ENCODE measurements at regions not wholly inside any gene's neighbourhood (a gene's known extent, or its start where the extent isn't known, plus 50 kb on each side); places are given as distances from the start of the nearest gene placed in this dataset.

DNA sequence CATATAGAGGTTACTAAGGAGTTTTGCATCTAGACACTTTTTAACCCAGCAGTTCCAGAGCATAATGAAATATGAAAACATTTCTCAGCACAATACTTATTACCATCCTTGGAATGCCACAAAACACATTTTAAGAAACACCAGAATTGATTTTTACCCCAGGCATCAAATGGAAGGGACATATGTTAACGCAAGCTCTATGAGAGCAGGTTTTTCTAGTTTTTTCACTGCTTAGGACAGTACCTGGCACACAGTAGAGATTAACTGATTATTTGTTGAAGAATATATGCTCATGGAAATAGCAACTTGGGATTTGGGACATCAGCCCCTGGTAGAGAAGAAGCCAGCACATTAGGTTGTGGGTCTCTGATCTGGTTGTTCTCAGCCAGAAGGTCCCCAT, 67.0 kb upstream of the ARID5B start:
- Histone ChIP-seq H3K4me1 (peaks cover 30% of the 10 kb centered on the region), H3K9me3 (no peaks in the 10 kb centered on the region), H3K27ac (peak overlapping the region; percentile 31 to 38), H3K36me3 (ENCODE audit: low read depth, missing control alignments) (no peaks in the 10 kb centered on the region), H3K4me3 (no peak overlapping the region), H3K27me3 (no peaks in the 10 kb centered on the region)
- no peak for DNase-seq
- TF ChIP-seq, protein P1, sequence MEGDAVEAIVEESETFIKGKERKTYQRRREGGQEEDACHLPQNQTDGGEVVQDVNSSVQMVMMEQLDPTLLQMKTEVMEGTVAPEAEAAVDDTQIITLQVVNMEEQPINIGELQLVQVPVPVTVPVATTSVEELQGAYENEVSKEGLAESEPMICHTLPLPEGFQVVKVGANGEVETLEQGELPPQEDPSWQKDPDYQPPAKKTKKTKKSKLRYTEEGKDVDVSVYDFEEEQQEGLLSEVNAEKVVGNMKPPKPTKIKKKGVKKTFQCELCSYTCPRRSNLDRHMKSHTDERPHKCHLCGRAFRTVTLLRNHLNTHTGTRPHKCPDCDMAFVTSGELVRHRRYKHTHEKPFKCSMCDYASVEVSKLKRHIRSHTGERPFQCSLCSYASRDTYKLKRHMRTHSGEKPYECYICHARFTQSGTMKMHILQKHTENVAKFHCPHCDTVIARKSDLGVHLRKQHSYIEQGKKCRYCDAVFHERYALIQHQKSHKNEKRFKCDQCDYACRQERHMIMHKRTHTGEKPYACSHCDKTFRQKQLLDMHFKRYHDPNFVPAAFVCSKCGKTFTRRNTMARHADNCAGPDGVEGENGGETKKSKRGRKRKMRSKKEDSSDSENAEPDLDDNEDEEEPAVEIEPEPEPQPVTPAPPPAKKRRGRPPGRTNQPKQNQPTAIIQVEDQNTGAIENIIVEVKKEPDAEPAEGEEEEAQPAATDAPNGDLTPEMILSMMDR (IDR thresholded peaks at IDR 0.05), result no peak
- TF ChIP-seq POLR2A (IDR thresholded peaks at IDR 0.05), result no peak
- WGBS, 2 donors, result 100% methylated on average over 1 of the region's 1 CpG
- intact Hi-C loops (cut with DNase I; ENCODE audit: low total_unique reads), result no loop called here

GRCh38 chr10:61835069-61835945, 66.2 kb upstream of the ARID5B start:
- no peak for TF ChIP-seq POLR2A (IDR thresholded peaks at IDR 0.05)
- TF ChIP-seq, protein P1 (IDR thresholded peaks at IDR 0.05), result peak in 1 of 3 experiments; percentile 28
- Histone ChIP-seq H3K27me3 (no peaks in the 10 kb centered on the region), H3K9me3 (no peaks in the 10 kb centered on the region), H3K4me1 (peaks cover 30% of the 10 kb centered on the region), H3K4me3 (no peak overlapping the region), H3K36me3 (ENCODE audit: low read depth, missing control alignments) (no peaks in the 10 kb centered on the region), H3K27ac (peak overlapping the region; percentile 31 to 38)
- WGBS, 2 donors, result 49 to 53% methylated on average over 8 of the region's 8 CpGs
- intact Hi-C loops (cut with DNase I; ENCODE audit: low total_unique reads), result no loop called here
- DNase-seq, result no peak

- H3K9me3 ChIP-seq, result no peaks in the 10 kb centered on the region
- peak overlapping the region; percentile 38 to 74 for H3K27ac ChIP-seq
- intact Hi-C loops (cut with DNase I; ENCODE audit: low total_unique reads), result no loop called here
Measured at GRCh38 chr10:61835946-61836887, 65.3 kb upstream of the ARID5B start.

GRCh38 chr10:61836888-61837754, 64.4 kb upstream of the ARID5B start:
- 28 to 32% methylated on average over 4 of the region's 4 CpGs for WGBS, 2 donors
- Histone ChIP-seq H3K4me3 (no peak overlapping the region), H3K4me1 (peaks cover 27% of the 10 kb centered on the region), H3K27ac (peak overlapping the region; percentile 38 to 74), H3K27me3 (no peaks in the 10 kb centered on the region), H3K36me3 (ENCODE audit: low read depth, missing control alignments) (no peaks in the 10 kb centered on the region), H3K9me3 (no peaks in the 10 kb centered on the region)
- intact Hi-C loops (cut with DNase I; ENCODE audit: low total_unique reads), result no loop called here
- TF ChIP-seq, protein P1 (IDR thresholded peaks at IDR 0.05), result no peak
- no peak for TF ChIP-seq POLR2A (IDR thresholded peaks at IDR 0.05)
- DNase-seq, result no peak

More at GRCh38 chr10:61835946-61836887, 65.3 kb upstream of the ARID5B start:
- DNase-seq, result peak; percentile 30
- H3K4me3 ChIP-seq, result no peak overlapping the region
- H3K4me1 ChIP-seq, result peaks cover 27% of the 10 kb centered on the region
- no peaks in the 10 kb centered on the region for H3K36me3 ChIP-seq (ENCODE audit: low read depth, missing control alignments)
- TF ChIP-seq, protein P1 (IDR thresholded peaks at IDR 0.05), result no peak
- TF ChIP-seq POLR2A (IDR thresholded peaks at IDR 0.05), result no peak
- WGBS, 2 donors, result 33 to 34% methylated on average over 6 of the region's 6 CpGs
- H3K27me3 ChIP-seq, result no peaks in the 10 kb centered on the region

Data from testis (tissue), 2 donors.